GM18870 (cell line): ENCODE measurements at regions not wholly inside any gene's neighbourhood (a gene's known extent, or its start where the extent isn't known, plus 50 kb on each side); places are given as distances from the start of the nearest gene placed in this dataset.

Experiments
- ATAC-seq: cut with Tn5 transposase; IDR thresholded peaks from one replicate; pipeline ENCODE4 v1.9.1; 2021; ENCODE audit warnings: moderate library complexity; ENCODE audit not compliant: unreplicated experiment

DNA sequence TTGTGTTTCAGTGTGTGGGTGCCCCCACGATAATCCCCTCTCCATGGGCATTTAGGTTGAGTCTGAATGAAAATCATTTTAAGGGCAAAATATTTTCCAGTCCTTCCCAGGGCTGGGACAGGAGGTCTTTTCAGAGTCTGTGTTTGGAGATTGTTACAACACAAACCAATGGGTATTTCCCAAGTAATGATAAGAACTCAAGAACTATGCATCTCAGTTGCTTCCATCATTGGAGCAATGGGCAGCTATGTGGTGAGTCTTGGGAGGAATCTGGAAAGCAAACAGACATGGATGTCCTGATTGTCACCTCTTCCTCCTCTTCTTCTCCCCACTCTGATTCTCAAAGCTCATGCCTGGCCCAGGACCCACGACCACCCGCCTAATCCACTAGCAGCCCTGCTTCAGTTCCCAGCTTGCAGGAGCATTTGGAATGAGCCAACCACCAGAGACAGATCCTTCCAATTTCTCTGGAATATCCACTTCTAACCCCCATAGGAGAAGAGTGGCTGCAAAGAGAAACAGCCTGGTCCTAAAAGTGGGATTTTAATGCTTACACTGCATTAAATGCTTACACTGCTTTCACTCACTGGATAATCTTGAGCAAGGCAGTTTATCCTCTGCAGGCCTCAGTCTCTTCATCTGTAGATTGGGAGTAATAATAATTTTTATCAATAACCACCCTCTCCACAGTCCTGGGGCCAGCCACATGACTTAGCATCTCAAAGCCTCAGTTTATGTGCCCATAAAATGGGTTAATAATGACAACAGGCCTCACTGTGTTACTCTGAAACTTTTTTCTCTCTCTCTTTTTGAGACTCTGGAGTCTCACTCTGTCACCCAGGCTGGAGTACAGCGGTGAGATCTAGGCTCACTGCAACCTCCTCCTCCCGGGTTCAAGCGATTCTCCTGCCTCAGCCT is 404.3 kb downstream of the MN1 start:
- no peak for ATAC-seq

DNA sequence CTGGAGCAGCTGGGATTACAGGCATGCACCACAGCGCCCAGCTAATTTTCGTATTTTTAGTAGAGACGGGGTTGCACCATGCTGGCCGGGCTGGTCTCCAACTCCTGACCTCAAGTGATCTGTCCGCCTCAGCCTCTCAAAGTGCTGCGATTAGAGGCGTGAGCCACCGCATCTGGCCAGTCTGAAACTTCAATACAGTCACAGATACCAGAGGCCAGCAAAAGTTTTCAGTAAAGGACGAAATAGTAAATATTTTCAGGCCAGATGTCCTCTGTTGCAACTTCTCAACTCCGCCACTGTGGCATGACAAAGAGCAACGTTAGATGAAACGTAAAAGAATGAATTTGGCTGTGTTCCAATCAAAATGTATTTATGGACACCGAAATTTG is 403.6 kb downstream of the MN1 start:
- ATAC-seq, result no peak

DNA sequence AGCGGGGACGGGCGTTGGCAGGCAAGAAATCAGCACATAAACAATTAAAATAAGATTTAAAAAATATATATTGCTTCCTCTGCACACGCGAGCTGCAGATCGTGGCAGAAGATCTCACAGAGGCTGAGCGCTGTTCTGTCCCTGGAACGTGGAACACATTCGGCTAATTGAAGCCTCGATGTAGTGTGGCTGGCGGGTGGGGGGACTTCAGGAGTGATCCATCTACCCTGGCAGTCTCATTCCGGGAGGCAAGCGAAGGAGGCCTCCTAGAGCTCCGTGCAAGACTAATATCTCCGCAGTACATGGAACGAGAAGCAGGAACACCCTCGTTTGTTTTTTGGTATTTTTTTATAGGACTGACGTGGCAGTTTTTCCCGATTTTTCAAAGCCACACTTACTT is 402.4 kb downstream of the MN1 start:
- ATAC-seq, result no peak

GRCh38 chr22:27400811-27401210 is 400.7 kb downstream of the MN1 start:
- no peak for ATAC-seq

- ATAC-seq, result no peak
These were observed 400.2 kb downstream of the MN1 start for GRCh38 chr22:27401321-27401720.

GRCh38 chr22:27404441-27404840 is 397.1 kb downstream of the MN1 start:
- no peak for ATAC-seq

GRCh38 chr22:27405672-27406388 is 395.7 kb downstream of the MN1 start:
- no peak for ATAC-seq

DNA sequence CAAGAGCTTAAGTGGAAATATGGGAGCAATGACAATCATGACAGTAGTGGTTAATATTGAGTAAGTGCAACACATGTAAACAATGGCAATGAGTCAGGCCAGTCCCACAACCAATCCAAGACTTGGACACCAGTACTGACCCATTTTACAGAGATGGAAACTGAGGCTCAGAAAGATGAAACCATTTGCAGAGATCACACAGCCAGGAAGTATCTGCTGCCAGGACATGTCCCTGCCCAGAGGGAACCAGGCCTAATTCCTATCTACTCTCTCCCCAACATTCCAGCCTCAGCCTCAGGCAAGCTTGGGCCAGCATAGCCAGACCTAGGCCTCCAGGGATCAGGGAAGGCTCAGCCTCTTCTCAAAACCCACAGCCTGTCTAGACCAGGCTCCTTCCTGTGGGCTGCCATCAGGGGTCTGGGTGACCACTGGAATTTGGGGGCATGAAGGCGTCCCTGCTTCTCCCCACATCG is 395.1 kb downstream of the MN1 start:
- no peak for ATAC-seq

- ATAC-seq, result no peak
These were observed 394.1 kb downstream of the MN1 start for GRCh38 chr22:27407369-27407985.

DNA sequence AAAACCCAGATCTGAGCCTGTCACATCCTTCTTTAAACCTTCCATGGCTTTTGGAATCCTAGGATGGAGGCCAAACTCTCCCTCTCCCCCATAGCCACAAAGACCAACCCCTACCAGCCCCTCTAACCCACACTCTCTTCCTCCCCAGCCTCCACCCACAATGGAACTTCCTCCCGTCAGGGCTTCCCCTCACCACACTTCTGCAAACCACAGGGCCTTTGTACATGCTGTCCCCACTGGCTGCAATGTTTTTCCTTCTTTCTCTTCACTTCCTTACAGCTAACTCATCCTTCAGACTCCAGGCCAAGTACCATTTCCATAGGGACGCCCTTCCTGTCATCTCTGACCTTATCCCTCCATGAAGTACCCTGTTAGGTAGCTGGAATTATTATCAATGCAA is 393.5 kb downstream of the MN1 start:
- no peak for ATAC-seq

DNA sequence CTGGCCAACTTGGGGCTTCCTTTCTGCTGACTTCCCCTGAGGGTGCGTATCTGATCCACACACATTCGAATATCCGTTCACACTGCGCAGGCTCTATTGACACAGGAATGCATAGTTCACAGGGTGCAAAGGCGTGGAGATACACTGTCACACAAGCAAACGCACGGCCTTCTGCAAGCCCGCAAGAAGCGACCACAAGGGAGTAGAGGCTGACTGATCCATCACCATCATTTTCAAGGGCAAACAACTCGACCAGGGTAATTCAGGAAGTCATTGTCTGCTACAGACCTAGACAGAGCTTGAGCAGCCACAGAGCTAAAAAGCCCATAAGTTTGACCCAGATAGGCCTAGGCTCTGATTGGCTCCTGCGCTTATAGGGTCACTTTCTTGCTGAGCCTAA is 392.3 kb downstream of the MN1 start:
- ATAC-seq, result no peak

DNA sequence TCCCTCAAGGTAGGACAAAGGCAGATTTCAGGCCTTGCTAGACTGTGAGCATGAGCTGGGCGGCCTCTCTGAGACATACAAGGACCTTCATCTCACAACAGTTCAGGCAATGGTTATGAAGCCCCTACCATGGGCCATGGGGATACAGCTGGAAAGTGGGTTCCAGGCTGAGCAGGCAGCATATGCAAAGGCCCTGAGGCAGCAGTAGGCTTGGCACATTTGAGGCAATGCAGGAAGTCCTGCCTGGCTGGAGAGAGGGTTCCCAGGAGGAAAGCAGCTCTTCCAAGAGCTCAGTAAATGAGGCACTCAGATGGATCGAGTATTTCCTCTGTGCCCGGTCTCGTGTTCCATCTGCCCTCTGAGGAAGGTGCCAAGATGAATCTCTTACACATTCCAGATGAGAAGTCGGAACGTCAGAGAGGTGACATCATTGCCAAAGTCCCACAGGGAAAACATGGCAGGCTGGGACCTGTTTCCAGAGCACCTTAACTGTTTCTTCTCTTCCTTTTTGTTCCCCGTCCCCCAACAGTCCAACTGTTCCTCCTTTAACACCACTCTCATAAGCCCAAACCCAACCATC is 388.6 kb downstream of the MN1 start:
- ATAC-seq, result no peak

DNA sequence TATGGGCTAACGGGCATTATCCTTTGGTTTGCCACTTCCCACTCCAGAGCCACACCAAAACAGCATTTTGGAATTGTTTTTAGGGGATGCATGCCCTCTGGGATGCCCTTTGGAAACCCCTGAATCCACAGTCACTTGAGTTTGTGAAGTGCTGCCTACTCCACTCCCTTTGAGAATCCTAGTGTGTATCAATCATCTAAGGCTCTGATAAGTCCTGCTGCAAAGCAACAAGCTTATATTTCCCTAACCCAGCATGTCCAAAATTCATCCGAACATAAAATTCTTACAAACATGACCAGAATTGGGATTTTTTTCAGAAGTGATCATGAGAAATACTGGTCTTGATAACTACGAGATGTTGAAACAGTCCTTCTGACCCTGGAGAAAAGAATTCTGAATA is 387.9 kb downstream of the MN1 start:
- no peak for ATAC-seq

- ATAC-seq, result no peak
These were observed 384.8 kb downstream of the MN1 start for GRCh38 chr22:27416511-27417420.

DNA sequence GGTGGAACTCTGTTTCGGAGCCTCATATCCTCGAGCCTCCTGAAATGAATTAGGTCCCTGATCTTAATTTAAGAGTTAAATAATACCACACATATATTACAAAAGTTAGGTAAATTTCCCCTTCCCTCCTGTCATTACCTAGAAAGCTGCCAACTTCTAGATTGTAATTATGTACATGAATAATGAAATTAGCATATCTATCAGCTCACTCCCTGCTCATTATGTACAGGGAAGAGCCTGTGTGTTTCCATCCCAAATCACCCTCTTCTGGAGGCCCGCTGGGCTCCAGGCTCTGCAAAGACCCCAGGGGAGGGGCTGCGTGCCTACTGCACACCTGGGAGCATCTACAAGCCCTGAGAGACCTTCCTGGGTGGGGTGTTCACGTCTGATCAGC is 384.1 kb downstream of the MN1 start:
- ATAC-seq, result no peak

- no peak for ATAC-seq
These were observed 383.3 kb downstream of the MN1 start for GRCh38 chr22:27418261-27418660.

- no peak for ATAC-seq
These were observed 382.1 kb downstream of the MN1 start for GRCh38 chr22:27419473-27419872.

GRCh38 chr22:27420195-27420816 is 381.2 kb downstream of the MN1 start:
- no peak for ATAC-seq

GRCh38 chr22:27420817-27421361 is 380.7 kb downstream of the MN1 start:
- ATAC-seq, result no peak

DNA sequence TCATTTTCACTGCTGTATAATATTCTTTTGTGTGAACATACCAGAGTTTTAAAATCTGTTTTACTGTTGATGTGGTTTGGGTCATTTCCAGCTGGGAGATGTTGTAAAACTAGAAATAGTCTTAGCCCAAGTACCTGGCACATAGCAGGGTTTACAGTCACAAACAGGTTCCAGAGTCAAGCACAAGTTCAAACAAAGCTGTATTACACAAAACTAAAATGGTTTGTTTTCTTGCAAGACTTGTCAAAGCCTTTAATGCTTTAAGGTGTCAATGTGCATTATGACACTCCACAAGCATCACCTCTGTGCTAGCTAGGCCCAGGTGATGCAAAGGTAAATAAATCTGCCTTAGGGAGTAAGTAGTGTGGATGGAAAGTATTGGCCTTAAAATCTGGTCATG is 379.1 kb downstream of the MN1 start:
- no peak for ATAC-seq
